ENCODE measurements at regions not wholly inside any gene's neighbourhood (a gene's known extent, or its start where the extent isn't known, plus 50 kb on each side); places are given as distances from the start of the nearest gene placed in this dataset.

GRCh38 chr3:156620260-156620659 lies 54.1 kb upstream of the TIPARP start:
- no peak for TF ChIP-seq EZH2 (IDR thresholded peaks at IDR 0.05; ENCODE audit: borderline replicate concordance, low read depth, low read length, poor library complexity, severe bottlenecking)
- TF ChIP-seq CTCF (conservative IDR thresholded peaks at IDR 0.05; ENCODE audit: low read depth, low read length), result no peak

Measured in A673 (cell line).